Activated CD4-positive, alpha-beta T cell treated with anti-CD3 and anti-CD28 coated beads, Interleukin-10, Interleukin-2, amounts not matched to agents 100 ng/mL and 50 ng/mL, durations not matched to agents 16 hours and 8 hours (primary cell): ENCODE measurements at regions not wholly inside any gene's neighbourhood (a gene's known extent, or its start where the extent isn't known, plus 50 kb on each side); places are given as distances from the start of the nearest gene placed in this dataset.
"Not testable (repeated sequence)": the region's sequence is repeated elsewhere in the genome, so short reads cannot be mapped to it uniquely, and the experiment has no call there.

ENCODE experiments used
- DNase-seq: peaks from one replicate; pipeline ENCODE4 v3.0.0-alpha.2; 2020

DNA sequence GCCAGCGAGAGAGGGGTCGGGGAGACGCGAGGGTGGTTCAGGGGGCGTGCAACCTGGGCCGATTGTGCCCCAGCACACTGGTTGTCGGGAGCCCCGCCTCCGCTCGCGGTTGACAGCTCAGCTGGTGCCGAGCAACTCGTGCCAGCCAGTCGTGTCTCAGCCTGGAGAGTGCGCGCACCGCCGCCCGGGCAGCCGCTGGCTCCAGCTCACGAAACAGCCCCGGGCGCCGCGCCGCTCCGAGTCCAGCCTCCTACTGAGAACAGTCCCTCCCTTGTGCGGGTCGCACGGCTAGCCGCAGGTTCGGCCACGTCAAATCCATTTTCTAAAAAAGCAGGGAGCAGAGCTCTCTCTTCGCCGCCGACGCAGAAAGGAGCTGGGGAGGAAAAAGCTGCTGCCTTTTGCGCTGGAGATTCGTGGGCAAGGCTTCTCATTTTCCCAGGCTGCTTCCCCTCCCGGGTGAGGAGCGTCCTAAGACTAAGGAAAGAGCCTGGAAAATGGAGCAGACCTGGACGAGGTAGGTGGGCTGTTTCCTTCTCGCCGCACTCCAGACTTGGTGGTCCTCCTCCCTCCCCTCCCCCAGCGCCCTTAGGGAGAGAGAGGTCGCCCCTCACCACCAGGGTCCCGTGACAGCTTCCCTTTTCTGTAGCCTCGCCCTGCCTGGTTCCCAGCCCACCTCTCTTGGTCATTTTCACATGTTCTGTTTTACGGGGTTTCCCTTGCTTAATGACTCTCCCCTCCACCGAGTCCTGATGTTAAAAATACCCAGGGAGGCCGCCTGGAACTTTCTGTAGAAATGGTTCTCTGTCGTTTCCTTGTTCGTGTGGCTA, 56.7 kb upstream of the SEC22B start:
- not testable (repeated sequence) for DNase-seq

DNA sequence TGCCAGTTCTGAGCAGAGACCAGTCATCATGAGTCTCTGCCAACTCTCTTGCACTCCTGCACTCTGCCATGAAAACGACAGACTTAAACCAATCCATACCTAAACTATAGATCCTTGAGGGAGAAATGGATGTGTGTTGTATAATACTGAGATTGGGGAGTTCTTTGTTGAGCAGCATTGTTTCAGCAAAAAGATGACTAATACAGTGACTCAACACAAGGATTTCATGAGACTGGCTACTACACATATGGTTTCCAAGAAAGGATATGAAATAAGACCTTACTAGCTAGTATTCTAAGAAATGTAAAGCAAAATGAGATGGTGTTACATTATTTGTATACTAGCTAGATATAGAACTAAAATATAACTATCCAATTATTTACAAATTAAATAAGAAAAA, 53.5 kb upstream of the SEC22B start:
- DNase-seq = not testable (repeated sequence)
